ENCODE measurements at regions not wholly inside any gene's neighbourhood (a gene's known extent, or its start where the extent isn't known, plus 50 kb on each side); places are given as distances from the start of the nearest gene placed in this dataset.

DNA sequence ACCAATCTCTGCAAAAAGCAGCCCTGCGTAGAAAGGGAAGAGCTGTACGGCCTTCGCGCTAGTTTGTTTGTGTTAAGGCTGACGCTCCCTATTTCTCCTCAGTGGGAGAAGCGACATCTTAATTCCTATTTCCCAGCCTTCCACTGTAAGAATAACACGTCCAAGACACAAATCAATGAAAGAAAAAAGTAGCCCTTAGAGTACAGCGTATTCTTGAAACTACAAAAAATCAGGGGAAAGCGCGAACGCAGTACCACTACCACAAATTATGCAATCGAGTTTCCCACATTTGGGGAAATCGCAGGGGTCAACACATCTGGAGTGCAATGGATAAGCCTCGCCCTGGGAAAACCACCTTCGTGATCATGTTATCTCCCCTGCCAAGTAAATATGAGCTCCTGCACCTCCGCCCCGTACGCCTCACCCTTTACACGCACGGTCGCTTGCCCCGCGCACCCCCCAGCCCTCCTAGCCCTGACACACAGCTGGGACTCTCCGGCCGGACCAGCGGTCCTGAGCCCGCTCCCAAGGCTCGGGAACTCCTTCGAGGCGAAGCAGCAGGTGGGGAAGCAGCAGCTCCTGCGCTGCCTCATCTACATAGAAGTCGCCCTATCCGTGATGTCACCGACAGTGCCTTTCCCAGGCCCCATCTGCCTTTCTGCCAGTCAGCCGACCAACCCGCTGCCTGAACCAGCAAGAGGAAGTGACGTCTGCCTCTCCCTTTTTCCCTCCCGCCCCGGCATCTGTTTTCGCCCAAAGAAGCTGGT lies 94.7 kb downstream of the PPIAL4G start (continued):
- TF ChIP-seq, protein P1, sequence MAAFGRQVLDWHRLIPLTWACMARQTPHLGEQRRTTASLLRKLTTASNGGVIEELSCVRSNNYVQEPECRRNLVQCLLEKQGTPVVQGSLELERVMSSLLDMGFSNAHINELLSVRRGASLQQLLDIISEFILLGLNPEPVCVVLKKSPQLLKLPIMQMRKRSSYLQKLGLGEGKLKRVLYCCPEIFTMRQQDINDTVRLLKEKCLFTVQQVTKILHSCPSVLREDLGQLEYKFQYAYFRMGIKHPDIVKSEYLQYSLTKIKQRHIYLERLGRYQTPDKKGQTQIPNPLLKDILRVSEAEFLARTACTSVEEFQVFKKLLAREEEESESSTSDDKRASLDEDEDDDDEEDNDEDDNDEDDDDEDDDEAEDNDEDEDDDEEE (CRISPR knock-in tag; IDR thresholded peaks at IDR 0.05) = no peak
- TF ChIP-seq BCL6 (CRISPR knock-in tag; IDR thresholded peaks at IDR 0.05) = no peak
- no peak for TF ChIP-seq MXD4 (CRISPR knock-in tag; IDR thresholded peaks at IDR 0.05)
- TF ChIP-seq, protein P2, sequence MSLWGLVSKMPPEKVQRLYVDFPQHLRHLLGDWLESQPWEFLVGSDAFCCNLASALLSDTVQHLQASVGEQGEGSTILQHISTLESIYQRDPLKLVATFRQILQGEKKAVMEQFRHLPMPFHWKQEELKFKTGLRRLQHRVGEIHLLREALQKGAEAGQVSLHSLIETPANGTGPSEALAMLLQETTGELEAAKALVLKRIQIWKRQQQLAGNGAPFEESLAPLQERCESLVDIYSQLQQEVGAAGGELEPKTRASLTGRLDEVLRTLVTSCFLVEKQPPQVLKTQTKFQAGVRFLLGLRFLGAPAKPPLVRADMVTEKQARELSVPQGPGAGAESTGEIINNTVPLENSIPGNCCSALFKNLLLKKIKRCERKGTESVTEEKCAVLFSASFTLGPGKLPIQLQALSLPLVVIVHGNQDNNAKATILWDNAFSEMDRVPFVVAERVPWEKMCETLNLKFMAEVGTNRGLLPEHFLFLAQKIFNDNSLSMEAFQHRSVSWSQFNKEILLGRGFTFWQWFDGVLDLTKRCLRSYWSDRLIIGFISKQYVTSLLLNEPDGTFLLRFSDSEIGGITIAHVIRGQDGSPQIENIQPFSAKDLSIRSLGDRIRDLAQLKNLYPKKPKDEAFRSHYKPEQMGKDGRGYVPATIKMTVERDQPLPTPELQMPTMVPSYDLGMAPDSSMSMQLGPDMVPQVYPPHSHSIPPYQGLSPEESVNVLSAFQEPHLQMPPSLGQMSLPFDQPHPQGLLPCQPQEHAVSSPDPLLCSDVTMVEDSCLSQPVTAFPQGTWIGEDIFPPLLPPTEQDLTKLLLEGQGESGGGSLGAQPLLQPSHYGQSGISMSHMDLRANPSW (CRISPR knock-in tag; IDR thresholded peaks at IDR 0.05; ENCODE audit: borderline replicate concordance) = no peak
- TF ChIP-seq, protein P3, sequence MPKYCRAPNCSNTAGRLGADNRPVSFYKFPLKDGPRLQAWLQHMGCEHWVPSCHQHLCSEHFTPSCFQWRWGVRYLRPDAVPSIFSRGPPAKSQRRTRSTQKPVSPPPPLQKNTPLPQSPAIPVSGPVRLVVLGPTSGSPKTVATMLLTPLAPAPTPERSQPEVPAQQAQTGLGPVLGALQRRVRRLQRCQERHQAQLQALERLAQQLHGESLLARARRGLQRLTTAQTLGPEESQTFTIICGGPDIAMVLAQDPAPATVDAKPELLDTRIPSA (CRISPR knock-in tag; IDR thresholded peaks at IDR 0.05; ENCODE audit: borderline replicate concordance) = no peak
- TF ChIP-seq, protein P4, sequence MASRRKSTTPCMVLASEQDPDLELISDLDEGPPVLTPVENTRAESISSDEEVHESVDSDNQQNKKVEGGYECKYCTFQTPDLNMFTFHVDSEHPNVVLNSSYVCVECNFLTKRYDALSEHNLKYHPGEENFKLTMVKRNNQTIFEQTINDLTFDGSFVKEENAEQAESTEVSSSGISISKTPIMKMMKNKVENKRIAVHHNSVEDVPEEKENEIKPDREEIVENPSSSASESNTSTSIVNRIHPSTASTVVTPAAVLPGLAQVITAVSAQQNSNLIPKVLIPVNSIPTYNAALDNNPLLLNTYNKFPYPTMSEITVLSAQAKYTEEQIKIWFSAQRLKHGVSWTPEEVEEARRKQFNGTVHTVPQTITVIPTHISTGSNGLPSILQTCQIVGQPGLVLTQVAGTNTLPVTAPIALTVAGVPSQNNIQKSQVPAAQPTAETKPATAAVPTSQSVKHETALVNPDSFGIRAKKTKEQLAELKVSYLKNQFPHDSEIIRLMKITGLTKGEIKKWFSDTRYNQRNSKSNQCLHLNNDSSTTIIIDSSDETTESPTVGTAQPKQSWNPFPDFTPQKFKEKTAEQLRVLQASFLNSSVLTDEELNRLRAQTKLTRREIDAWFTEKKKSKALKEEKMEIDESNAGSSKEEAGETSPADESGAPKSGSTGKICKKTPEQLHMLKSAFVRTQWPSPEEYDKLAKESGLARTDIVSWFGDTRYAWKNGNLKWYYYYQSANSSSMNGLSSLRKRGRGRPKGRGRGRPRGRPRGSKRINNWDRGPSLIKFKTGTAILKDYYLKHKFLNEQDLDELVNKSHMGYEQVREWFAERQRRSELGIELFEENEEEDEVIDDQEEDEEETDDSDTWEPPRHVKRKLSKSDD (CRISPR knock-in tag; IDR thresholded peaks at IDR 0.05; ENCODE audit: low read depth) = no peak
- no peak for TF ChIP-seq ZNF44 (CRISPR knock-in tag; IDR thresholded peaks at IDR 0.05)
- TF ChIP-seq BHLHE40 (IDR thresholded peaks at IDR 0.05; ENCODE audit: low read length) = no peak
- TF ChIP-seq, protein P5, sequence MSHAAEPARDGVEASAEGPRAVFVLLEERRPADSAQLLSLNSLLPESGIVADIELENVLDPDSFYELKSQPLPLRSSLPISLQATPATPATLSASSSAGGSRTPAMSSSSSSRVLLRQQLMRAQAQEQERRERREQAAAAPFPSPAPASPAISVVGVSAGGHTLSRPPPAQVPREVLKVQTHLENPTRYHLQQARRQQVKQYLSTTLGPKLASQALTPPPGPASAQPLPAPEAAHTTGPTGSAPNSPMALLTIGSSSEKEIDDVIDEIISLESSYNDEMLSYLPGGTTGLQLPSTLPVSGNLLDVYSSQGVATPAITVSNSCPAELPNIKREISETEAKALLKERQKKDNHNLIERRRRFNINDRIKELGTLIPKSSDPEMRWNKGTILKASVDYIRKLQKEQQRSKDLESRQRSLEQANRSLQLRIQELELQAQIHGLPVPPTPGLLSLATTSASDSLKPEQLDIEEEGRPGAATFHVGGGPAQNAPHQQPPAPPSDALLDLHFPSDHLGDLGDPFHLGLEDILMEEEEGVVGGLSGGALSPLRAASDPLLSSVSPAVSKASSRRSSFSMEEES (CRISPR knock-in tag; IDR thresholded peaks at IDR 0.05) = no peak; the same call in 1 of the 2 replicates
- no peak for TF ChIP-seq RAD51 (IDR thresholded peaks at IDR 0.05; ENCODE audit: borderline replicate concordance)
- TF ChIP-seq, protein P6, sequence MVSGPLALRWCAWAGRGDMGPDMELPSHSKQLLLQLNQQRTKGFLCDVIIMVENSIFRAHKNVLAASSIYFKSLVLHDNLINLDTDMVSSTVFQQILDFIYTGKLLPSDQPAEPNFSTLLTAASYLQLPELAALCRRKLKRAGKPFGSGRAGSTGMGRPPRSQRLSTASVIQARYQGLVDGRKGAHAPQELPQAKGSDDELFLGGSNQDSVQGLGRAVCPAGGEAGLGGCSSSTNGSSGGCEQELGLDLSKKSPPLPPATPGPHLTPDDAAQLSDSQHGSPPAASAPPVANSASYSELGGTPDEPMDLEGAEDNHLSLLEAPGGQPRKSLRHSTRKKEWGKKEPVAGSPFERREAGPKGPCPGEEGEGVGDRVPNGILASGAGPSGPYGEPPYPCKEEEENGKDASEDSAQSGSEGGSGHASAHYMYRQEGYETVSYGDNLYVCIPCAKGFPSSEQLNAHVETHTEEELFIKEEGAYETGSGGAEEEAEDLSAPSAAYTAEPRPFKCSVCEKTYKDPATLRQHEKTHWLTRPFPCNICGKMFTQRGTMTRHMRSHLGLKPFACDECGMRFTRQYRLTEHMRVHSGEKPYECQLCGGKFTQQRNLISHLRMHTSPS (CRISPR knock-in tag; IDR thresholded peaks at IDR 0.05; ENCODE audit: low read depth) = no peak
- peak; percentile 75 for TF ChIP-seq POLR2G (IDR thresholded peaks at IDR 0.05; ENCODE audit: low read depth, low read length)
- no peak for TF ChIP-seq NCOA5 (CRISPR knock-in tag; IDR thresholded peaks at IDR 0.05)
- TF ChIP-seq ZNF224 (CRISPR knock-in tag; IDR thresholded peaks at IDR 0.05) = no peak
- no peak for TF ChIP-seq ZNF674 (CRISPR knock-in tag; IDR thresholded peaks at IDR 0.05; ENCODE audit: low read depth)
- TF ChIP-seq, protein P7, sequence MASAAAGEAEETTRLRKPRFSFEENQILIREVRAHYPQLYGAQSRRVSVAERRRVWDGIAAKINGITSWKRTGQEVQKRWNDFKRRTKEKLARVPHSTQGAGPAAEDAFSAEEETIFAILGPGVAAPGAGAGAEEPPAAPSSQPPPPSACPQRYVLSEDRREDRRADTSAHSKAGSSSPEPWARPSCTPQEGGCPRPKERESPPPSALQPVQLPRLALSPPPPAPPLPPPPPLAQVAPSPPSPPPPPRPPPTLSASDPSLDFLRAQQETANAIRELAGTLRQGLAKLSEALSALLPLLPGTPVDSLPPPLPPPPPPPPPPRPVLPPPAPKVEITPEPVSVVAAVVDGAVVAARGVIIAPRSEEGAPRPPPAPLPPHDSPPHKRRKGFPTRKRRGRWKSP (CRISPR knock-in tag; IDR thresholded peaks at IDR 0.05) = no peak
